Nucleus accumbens (tissue), 56 donors: ENCODE measurements at regions not wholly inside any gene's neighbourhood (a gene's known extent, or its start where the extent isn't known, plus 50 kb on each side); places are given as distances from the start of the nearest gene placed in this dataset.
"Not testable (repeated sequence)": the region's sequence is repeated elsewhere in the genome, so short reads cannot be mapped to it uniquely, and the experiment has no call there.

Experiments used
- DNase-seq, 56 donors: peaks; one replicate each; lab custom pipeline; 2025; lab: John Stamatoyannopoulos, UW

- no peak for DNase-seq
Measured at GRCh38 chr18:10319914-10320600, 134.4 kb upstream of the APCDD1 start.

GRCh38 chr18:10320791-10321190 lies 133.6 kb upstream of the APCDD1 start:
- DNase-seq, result no peak

DNA sequence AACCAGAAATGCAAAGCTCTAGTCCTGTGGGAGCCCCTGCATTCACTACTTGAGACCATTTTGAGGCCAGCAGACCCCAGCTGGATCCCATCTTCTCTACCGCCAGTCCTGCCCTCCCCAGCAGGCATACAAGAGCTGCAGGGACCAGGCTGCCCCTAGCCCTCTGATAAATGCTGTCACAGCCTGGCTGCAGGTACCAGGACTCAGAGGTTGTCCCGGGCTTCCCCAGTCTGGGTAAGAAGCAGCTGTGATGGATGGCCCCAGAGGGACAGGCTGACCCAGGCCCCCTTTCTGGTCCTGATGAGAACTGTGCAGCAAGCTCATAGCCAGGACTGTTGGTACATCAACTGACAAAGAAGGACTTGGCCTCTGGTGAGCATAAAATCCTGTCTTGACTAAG lies 132.9 kb upstream of the APCDD1 start:
- DNase-seq, result no peak

DNA sequence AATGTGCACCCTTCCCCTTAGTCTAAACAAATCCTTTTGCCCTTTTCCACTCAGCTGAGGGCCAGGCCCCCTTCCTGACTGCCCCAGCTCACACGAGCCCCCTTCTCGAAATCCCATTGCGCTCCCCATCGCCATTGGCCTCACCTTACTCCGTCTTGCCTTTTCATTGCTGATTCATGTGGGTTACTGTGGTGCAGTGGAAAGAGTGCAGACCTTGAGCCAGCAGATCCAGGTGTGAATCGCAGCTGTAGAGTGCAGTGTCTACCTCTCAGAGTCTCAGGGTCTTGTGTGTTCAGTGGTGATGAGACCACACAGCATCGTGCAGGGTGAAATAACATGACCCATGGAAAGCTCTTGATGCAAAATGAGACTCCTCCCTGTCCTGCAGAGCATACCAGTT lies 132.4 kb upstream of the APCDD1 start:
- no peak for DNase-seq

GRCh38 chr18:10322435-10322834 lies 132.0 kb upstream of the APCDD1 start:
- no peak for DNase-seq

- DNase-seq, result no peak
Measured at GRCh38 chr18:10329101-10329500, 125.3 kb upstream of the APCDD1 start.

DNA sequence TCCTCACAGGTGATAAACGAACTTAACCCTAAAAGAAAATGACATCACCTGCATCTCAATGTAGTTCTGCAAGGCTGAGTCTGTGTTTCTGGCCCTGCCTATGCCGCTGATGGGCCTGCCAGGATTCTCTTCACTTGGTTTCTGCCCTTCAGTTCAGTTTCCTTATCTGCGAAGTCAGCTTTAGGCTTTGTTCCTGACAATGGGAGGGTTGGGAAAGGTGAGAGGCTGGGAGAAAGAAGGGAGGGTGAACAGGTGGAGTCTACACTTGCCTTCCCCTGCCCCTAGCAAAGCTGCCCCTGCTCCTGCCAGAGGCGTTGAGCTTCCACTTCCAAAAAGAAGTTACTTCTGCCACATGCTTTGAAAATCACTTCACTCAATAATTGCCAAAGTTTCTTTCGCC lies 124.0 kb upstream of the APCDD1 start:
- no peak for DNase-seq

- no peak for DNase-seq
Measured at GRCh38 chr18:10332452-10332851, 122.0 kb upstream of the APCDD1 start.

DNA sequence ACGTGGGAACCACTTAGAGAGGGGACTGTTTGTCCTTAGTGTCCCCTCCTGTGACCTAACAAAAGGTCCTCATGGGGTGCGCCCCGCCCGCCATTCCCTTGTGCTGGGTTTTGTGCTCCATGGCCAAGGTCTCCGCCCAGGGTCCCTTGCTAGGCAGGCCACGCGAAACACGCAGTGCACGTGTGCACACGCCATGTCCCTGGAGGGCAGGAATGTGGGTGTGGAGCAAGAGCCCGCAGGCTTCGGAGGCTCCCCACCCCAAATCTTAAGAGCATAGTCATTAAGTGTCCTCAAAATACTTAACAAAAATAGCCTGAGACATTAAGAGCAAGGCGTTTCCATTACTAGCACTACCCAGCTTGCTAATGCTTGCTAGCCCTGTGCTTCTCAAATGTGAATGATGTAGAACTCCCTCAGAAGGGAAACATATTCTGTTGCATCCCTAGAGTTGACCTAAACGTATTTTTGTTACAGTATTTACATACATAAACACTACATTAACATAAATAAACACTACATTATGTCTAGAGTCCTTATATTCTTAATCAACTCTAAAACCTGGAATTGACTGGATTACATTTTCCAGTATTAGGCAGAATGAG lies 117.6 kb upstream of the APCDD1 start:
- no peak for DNase-seq

DNA sequence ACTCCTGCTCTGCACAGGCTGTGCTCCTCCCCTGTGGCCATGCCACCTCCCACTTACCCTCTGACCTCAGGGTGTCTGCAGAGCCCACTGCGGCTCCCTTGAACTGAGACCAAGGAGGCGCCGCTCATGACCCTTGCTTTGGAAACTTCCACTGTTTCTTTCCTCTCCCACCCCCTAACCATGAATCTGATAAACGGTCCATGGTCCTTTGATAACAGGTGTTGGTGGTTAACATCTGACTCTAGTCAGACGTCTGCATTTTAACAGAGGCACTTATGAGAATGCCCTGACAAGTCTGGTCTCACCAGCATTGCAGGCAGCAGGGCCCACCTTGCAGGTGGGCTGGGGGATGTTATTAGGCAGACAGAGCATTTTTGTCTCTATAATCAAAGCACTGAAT lies 113.6 kb upstream of the APCDD1 start:
- no peak for DNase-seq

DNA sequence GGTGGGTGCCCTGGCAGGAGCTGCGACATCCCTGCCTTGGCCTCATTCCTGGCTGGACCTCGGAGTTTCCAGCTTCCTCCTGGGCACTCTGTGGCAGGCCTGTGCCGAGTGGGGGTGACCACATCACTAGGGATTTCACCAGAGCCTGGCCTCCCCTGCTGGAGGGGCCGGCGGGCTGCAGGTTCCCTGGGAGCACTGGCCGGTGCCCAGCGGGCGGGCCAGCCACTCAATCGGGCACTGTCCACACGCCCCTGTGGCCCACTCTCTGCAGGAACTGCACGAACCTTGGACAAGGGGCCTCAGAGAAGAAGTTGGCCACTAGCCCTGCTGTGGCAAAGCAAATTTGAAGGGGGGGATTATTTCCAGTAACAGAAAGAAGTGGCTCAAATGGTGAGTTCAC lies 110.7 kb upstream of the APCDD1 start:
- DNase-seq, result peak in 51 of 56 donors; percentile 13 to 83 (median 59)

GRCh38 chr18:10346749-10347415 lies 107.6 kb upstream of the APCDD1 start:
- peak in 4 of 56 donors; percentile 6 to 12 (median 8) for DNase-seq

DNA sequence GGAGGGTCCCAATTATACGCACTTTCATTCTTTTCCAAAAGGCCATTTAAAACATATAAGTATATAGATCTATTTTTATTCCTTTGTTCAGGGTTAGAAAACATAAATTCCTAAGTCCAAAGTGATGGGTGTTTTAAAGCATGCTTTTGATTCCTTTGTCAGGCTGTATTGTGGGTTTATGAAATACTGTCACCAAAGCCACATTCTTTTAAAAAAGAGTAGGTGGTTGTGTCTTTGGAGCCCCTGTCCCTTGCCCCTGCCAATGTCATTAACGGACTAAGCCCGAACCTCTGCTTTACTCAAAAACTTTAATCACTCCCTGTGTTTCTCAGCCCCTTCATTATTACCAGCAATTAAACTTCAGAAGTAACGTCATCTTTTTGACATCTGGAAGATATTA lies 104.9 kb upstream of the APCDD1 start:
- DNase-seq, result no peak

GRCh38 chr18:10350661-10351060 lies 103.8 kb upstream of the APCDD1 start:
- DNase-seq, result no peak

GRCh38 chr18:10351219-10351818 lies 103.1 kb upstream of the APCDD1 start:
- no peak for DNase-seq

GRCh38 chr18:10351858-10352257 lies 102.6 kb upstream of the APCDD1 start:
- DNase-seq, result no peak

DNA sequence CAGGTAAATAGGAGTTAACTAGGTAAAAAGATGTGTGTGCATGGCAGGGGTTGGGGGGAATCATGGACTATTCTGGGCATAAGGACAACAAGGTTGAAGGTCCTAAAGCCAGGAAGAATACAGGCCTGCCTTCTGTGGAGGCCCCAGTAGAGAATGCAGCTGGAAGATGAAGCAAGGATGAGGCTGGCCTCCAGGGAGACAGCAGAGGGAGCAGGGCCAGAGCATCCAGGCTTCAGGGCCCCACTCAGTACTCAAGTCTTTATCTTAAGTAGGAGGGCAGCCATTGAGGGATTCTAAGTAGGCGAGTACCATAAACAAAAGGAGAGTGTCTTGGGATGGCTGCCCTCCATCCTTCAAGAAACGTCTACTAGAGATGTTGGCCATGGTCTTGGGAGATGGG lies 101.8 kb upstream of the APCDD1 start:
- no peak for DNase-seq

GRCh38 chr18:10353791-10354190 lies 100.6 kb upstream of the APCDD1 start:
- no peak for DNase-seq

DNA sequence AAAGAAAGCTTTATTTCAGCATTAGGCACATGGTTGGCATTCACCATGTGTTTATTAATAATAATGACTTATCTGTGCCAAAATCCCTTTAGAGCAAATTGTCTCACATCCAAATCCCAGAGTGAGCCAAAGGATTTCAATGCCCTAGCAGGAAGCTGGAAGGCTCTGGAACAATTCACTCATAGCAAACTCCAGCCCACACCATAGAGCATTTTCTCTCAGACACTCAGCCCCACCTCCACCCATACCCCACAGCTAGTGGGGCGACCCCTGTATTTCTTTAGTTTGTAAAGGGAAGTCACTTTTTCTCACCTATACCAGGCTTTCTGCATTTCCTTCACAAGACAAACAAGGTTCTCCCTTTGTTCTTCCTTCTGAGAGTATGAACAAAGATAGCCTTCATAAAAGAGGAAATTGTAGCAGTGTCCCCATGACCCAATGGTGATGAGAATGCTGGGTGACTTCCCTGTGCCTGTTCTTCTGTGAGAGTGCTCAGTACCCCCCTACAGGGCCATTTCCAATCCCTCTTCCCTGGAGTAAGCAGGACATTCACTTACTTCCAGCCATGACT lies 100.1 kb upstream of the APCDD1 start:
- peak in 27 of 56 donors; percentile 7 to 76 (median 36) for DNase-seq

DNA sequence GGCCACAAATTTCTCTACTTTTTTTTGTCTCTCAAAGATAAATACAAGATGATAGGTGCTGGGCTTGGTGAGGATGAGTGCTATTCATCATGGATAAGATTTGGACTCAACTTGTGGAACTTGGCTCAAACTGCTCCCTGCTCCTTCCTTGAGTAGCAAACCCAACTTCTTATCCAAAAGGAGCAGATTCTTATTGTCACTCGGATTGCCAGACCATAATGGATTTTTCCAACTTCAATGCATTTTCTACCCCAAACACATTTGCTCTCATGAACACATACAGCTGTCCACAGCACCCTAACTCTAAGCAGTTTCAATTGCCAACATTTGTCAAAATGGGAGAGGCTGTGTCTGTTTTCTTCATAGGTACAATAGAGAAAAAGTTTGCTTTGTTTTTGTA lies 99.5 kb upstream of the APCDD1 start:
- no peak for DNase-seq

DNA sequence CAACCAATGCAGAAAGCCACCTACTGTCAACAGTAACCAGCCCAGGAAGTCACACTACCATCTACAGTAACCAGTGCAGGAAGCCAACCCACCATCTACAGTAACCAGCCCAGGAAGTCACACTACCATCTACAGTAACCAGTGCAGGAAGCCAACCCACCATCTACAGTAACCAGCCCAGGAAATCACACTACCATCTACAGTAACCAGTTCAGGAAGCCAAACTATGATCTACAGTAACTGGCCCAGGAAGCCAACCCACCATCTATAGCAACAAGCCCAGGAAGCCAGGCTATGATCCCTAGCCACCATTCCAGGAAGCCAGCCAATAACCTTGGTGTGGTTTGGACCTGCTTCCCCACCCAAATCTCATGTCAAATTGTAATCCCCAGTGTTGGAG lies 97.4 kb upstream of the APCDD1 start:
- DNase-seq, result not testable (repeated sequence)
